Chondrocyte (in vitro differentiated cells): ENCODE measurements at regions not wholly inside any gene's neighbourhood (a gene's known extent, or its start where the extent isn't known, plus 50 kb on each side); places are given as distances from the start of the nearest gene placed in this dataset.

Experiments
- DNase-seq: peaks from one replicate; pipeline ENCODE4 v3.0.0; 2021; ENCODE audit warnings: mixed read lengths, low spot score
- H3K27ac Mint-ChIP-seq: one replicate; pipeline ENCODE4 v1.8.0; 2021; ENCODE audit warnings: mild to moderate bottlenecking, moderate library complexity, mixed read lengths; ENCODE audit not compliant: unreplicated experiment
- H3K27me3 Mint-ChIP-seq: 2 replicates; pipeline ENCODE4 v1.8.0; 2021; ENCODE audit warnings: low read depth, mixed read lengths
- H3K36me3 Mint-ChIP-seq: 2 replicates; pipeline ENCODE4 v1.8.0; 2021; ENCODE audit warnings: low read depth, mixed read lengths
- H3K4me1 Mint-ChIP-seq: 2 replicates; pipeline ENCODE4 v1.8.0; 2021; ENCODE audit warnings: low read depth, mild to moderate bottlenecking, mixed read lengths
- H3K4me3 Mint-ChIP-seq: one replicate; pipeline ENCODE4 v1.8.0; 2021; ENCODE audit warnings: mild to moderate bottlenecking, moderate library complexity, mixed read lengths; ENCODE audit not compliant: unreplicated experiment
- H3K9me3 Mint-ChIP-seq: 2 replicates; pipeline ENCODE4 v1.8.0; 2021; ENCODE audit warnings: low read depth, mixed read lengths
- CTCF ChIP-seq: fragments of 200-600 bp; sonication (generic); IDR thresholded peaks from 2 replicates; pipeline ENCODE4 v1.5.0; 2021; ENCODE audit warnings: antibody characterized with exemption, mild to moderate bottlenecking, moderate library complexity

DNA sequence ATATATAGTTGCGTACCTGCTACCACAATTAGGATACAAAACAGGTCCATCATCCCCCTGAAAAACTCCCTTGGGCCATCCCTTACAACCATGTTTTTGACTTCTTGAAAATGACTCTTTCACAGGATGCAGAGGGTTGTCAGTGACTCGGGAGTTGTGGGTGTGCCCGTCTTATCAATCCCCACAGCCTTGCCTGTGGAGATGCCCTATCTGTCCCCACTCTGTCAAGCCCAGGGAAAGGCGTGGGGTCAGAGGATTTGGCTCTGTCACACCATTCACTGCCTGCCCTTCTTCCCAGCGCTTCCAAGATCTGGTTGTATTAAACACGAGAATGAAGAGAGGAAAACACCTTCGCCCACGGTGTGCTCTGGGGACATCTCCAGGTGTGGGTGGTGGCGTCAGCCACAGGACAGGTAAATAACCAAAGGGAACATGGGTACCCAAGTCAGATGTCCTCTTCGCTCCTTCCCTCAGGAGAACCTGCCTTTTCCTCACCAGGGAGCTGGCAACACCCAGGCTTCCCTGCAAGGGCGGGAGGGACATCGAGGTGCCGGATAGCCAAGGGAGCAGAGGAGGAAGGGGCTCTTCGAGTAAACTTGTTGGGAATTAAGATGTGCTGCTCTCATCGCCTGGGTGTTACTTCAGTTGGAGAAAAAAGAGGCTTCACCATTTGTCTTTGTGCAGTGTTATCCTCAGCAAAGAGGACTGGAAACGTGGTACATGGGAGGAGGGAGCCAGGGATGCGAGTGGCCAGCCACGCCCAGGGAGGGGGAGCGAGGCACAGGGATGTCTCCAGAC, 100.3 kb downstream of the B3GNT2 start:
- Mint-ChIP-seq H3K27me3 (peaks cover 5% of the 10 kb centered on the region), H3K36me3 (no peaks in the 10 kb centered on the region), H3K4me3 (no peak overlapping the region), H3K9me3 (no peaks in the 10 kb centered on the region), H3K27ac (no peak overlapping the region), H3K4me1 (peaks cover 24% of the 10 kb centered on the region)
- DNase-seq: no peak
- no peak for TF ChIP-seq CTCF

- no peak for DNase-seq
- Mint-ChIP-seq H3K4me3 (no peak overlapping the region), H3K9me3 (no peaks in the 10 kb centered on the region), H3K36me3 (no peaks in the 10 kb centered on the region), H3K27ac (no peak overlapping the region), H3K4me1 (peaks cover 26% of the 10 kb centered on the region), H3K27me3 (peaks cover 5% of the 10 kb centered on the region)
- TF ChIP-seq CTCF: no peak
These were observed 97.8 kb downstream of the B3GNT2 start for GRCh38 chr2:62293490-62294271.

DNA sequence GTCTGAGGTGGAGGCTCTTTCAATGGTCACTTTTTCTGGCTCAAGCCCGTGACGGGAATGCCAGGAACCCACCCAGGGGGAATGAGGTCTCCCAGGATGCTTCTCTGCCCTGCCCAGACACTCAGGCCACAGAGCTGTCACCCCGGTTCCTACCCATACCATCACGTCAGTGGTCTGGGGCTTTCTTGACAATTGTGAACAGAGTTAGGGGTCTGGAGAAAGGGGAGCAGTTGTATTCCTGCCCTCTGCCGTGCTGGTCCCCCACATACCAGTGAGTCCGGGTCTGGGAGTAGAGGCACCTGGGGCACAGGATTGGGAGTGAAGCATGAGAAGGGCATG, 97.2 kb downstream of the B3GNT2 start:
- Mint-ChIP-seq H3K9me3 (no peaks in the 10 kb centered on the region), H3K27me3 (peaks cover 5% of the 10 kb centered on the region), H3K4me1 (peaks cover 32% of the 10 kb centered on the region), H3K4me3 (no peak overlapping the region), H3K36me3 (no peaks in the 10 kb centered on the region), H3K27ac (no peak overlapping the region)
- TF ChIP-seq CTCF: no peak
- DNase-seq: no peak

DNA sequence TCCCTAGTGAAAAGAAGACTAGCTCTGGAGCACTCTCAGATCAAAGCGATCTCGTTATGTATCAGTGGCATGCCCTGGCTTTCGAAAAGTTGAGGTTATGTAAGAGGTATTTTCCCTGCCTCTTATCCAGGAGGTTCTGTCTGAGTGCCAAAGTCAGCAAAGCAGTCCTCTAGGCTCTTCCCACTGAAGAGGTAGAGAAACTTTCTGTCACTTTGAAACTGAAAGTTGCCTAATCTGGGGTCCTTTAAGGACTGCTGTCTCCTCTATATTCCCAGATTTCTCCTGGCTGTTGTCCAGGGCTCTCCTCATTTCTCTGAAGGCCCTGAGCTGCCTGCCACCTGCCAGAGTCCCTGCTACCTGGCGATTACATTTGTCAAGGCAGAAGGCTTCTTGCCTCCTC, 96.3 kb downstream of the B3GNT2 start:
- H3K9me3 Mint-ChIP-seq: no peaks in the 10 kb centered on the region
- no peak for DNase-seq
- no peaks in the 10 kb centered on the region for H3K36me3 Mint-ChIP-seq
- peaks cover 5% of the 10 kb centered on the region for H3K27me3 Mint-ChIP-seq
- no peak overlapping the region for H3K4me3 Mint-ChIP-seq
- peaks cover 38% of the 10 kb centered on the region for H3K4me1 Mint-ChIP-seq
- TF ChIP-seq CTCF: no peak
- H3K27ac Mint-ChIP-seq: no peak overlapping the region

DNA sequence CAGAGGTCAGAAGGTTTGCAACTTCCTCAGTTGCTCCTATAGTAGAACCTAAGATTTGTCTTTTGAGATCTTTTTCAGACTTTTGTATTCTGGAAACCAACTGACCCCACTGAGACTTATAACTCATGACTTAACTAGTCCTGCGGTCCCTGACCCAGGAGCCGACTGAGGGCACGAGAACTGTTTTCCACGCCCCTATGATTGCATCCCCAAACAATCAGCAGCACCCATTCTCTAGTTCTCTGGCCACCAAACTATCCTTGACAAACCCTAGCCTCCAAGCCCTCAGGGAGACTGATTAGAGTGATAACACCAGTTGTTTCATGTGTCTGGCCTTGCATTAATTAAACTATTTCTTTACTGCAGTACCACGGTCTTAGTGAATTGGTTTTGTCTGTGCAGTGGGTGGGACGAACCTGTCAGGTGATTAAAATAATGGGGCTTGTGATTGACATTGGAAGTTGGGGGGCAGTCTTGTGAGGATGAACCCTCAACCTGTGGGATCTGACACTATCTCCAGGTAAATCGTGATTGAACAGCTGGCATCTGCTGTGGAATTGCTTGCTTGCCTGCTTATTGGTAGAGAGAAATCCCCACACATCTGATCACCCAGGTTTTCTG, 95.7 kb downstream of the B3GNT2 start:
- Mint-ChIP-seq H3K36me3 (no peaks in the 10 kb centered on the region), H3K27ac (no peak overlapping the region), H3K27me3 (peaks cover 4% of the 10 kb centered on the region), H3K4me3 (no peak overlapping the region), H3K9me3 (no peaks in the 10 kb centered on the region), H3K4me1 (peaks cover 38% of the 10 kb centered on the region)
- TF ChIP-seq CTCF: no peak
- no peak for DNase-seq
